HG03045 (cell line): ENCODE measurements at regions not wholly inside any gene's neighbourhood (a gene's known extent, or its start where the extent isn't known, plus 50 kb on each side); places are given as distances from the start of the nearest gene placed in this dataset.

Source experiments
- ATAC-seq: cut with Tn5 transposase; IDR thresholded peaks from one replicate; pipeline ENCODE4 v1.9.1; 2021; ENCODE audit warnings: mild to moderate bottlenecking, moderate library complexity; ENCODE audit not compliant: unreplicated experiment

GRCh38 chr5:27705661-27706060 is 667.3 kb upstream of the CDH9 start:
- no peak for ATAC-seq

GRCh38 chr5:27701931-27702903 is 663.8 kb upstream of the CDH9 start:
- ATAC-seq: no peak

- no peak for ATAC-seq
These were observed 662.1 kb upstream of the CDH9 start for GRCh38 chr5:27700526-27700925.

GRCh38 chr5:27682600-27682999 is 644.2 kb upstream of the CDH9 start:
- ATAC-seq: no peak

- ATAC-seq: no peak
These were observed 614.1 kb upstream of the CDH9 start for GRCh38 chr5:27652505-27652904.

- ATAC-seq: no peak
These were observed 600.7 kb upstream of the CDH9 start for GRCh38 chr5:27639005-27639612.

- ATAC-seq: no peak
These were observed 581.6 kb upstream of the CDH9 start for GRCh38 chr5:27619982-27620381.

GRCh38 chr5:27612161-27612560 is 573.8 kb upstream of the CDH9 start:
- no peak for ATAC-seq

- no peak for ATAC-seq
These were observed 570.6 kb upstream of the CDH9 start for GRCh38 chr5:27608992-27609391.

- ATAC-seq: no peak
These were observed 560.2 kb upstream of the CDH9 start for GRCh38 chr5:27598576-27598975.

- no peak for ATAC-seq
These were observed 555.8 kb upstream of the CDH9 start for GRCh38 chr5:27594141-27594540.

GRCh38 chr5:27592231-27592630 is 553.8 kb upstream of the CDH9 start:
- no peak for ATAC-seq

- no peak for ATAC-seq
These were observed 552.1 kb upstream of the CDH9 start for GRCh38 chr5:27590503-27590902.

GRCh38 chr5:27578279-27578678 is 539.9 kb upstream of the CDH9 start:
- ATAC-seq: no peak

GRCh38 chr5:27571681-27572080 is 533.3 kb upstream of the CDH9 start:
- ATAC-seq: no peak

GRCh38 chr5:27568811-27569210 is 530.4 kb upstream of the CDH9 start:
- no peak for ATAC-seq

GRCh38 chr5:27561408-27561807 is 523.0 kb upstream of the CDH9 start:
- ATAC-seq: no peak

GRCh38 chr5:27548484-27548883 is 510.1 kb upstream of the CDH9 start:
- no peak for ATAC-seq

GRCh38 chr5:27535031-27535557 is 496.7 kb upstream of the CDH9 start:
- ATAC-seq: no peak

- no peak for ATAC-seq
These were observed 493.9 kb upstream of the CDH9 start for GRCh38 chr5:27532305-27532704.

- no peak for ATAC-seq
These were observed 486.1 kb upstream of the CDH9 start for GRCh38 chr5:27524515-27524914.

- no peak for ATAC-seq
These were observed 485.2 kb upstream of the CDH9 start for GRCh38 chr5:27523629-27524028.
